K562 (cell line): ENCODE measurements at regions not wholly inside any gene's neighbourhood (a gene's known extent, or its start where the extent isn't known, plus 50 kb on each side); places are given as distances from the start of the nearest gene placed in this dataset.

Experiments used
- ATAC-seq: fragments of 200-7000 bp; cut with Tn5 transposase; 3 replicates; pipeline ENCODE4 v1.9.1; 2020; ENCODE audit warnings: moderate library complexity
- BruUV-seq: library from RNA; stranded (reverse); fragments of 400-500 nt; replicated peaks from 2 replicates; lab custom pipeline; 2021; lab: Mats Ljungman, UMichigan
- CTCF ChIA-PET: fragments of 300-600 bp; formaldehyde crosslinking; extraction: SDS; loops from one replicate; lab custom pipeline; 2021; ENCODE audit warnings: low intra/inter-chr PET ratio; lab: Yijun Ruan, JAX
- POLR2A ChIA-PET: fragments of 300-600, 350-650 bp; sonication (Branson Sonifier 250); formaldehyde crosslinking; extraction: SDS; loops from one replicate; lab custom pipeline; 2021; ENCODE audit warnings: antibody characterized with exemption, inconsistent platforms; lab: Yijun Ruan, JAX
- DNase-seq, 4 experiments: peaks; one replicate each; pipeline versions ENCODE4 v3.0.0 to v3.0.0-alpha.2; 2011 to 2018; ENCODE audit warnings: low spot score in 3 of 4, mixed read lengths in 3 of 4; ENCODE audit errors: extremely low read depth in 1 of 4
- FAIRE-seq: peaks from 2 replicates; lab custom pipeline; 2011; peaks lifted over from hg19 to GRCh38; lab: Jason Lieb, UNC
- H2AFZ ChIP-seq: 2 replicates; pipeline ENCODE4 v1.6.0; 2011; ENCODE audit warnings: low read depth, low read length, control low read depth, inconsistent platforms
- H3K27ac ChIP-seq: fragments of 200-600 bp; 3 replicates; pipeline ENCODE4 v1.8.0; 2011; ENCODE audit warnings: low read depth, mild to moderate bottlenecking, control low read depth, inconsistent platforms, low read length, moderate library complexity, mixed read lengths; ENCODE audit errors: extremely low read depth
- H3K27me3 ChIP-seq, 2 experiments: fragments of 300-600 bp in 1 of 2; 2 replicates in 1 of 2; 3 replicates in 1 of 2; pipeline versions ENCODE4 v1.6.0 to v1.8.0; 2011; ENCODE audit warnings: inconsistent platforms in 2 of 2, low read length in 2 of 2, mild to moderate bottlenecking in 1 of 2, mixed read lengths in 1 of 2, moderate library complexity in 1 of 2; ENCODE audit not compliant: control insufficient read depth in 2 of 2, insufficient read depth in 2 of 2
- H3K36me3 ChIP-seq: fragments of 300-600 bp; 3 replicates; pipeline ENCODE4 v1.8.0; 2011; ENCODE audit warnings: mild to moderate bottlenecking, low read length, inconsistent platforms; ENCODE audit not compliant: control insufficient read depth, insufficient read depth
- H3K4me1 ChIP-seq, 2 experiments: fragments of 200-600 bp in 1 of 2; replicated peaks in 1 of 2; 2 replicates in 1 of 2; 3 replicates in 1 of 2; pipeline versions ENCODE4 v1.5.1 to v1.8.0; 2011; ENCODE audit warnings: inconsistent platforms in 2 of 2, low read length in 2 of 2, mild to moderate bottlenecking in 1 of 2, mixed read lengths in 1 of 2, moderate library complexity in 1 of 2; ENCODE audit not compliant: control insufficient read depth in 2 of 2, insufficient read depth in 2 of 2
- H3K4me2 ChIP-seq: 2 replicates; pipeline ENCODE4 v1.6.1; 2011; ENCODE audit warnings: low read length, control low read depth, inconsistent platforms, mixed read lengths; ENCODE audit not compliant: insufficient read depth
- H3K4me3 ChIP-seq: fragments of 200-600 bp; sonication (generic), shearing (Covaris generic); 2 replicates; pipeline ENCODE4 v1.5.1; 2016; ENCODE audit warnings: control low read depth, inconsistent platforms
- H3K79me2 ChIP-seq: fragments of 200-600 bp; 3 replicates; pipeline ENCODE4 v1.8.0; 2011; ENCODE audit warnings: low read length, inconsistent platforms; ENCODE audit not compliant: control insufficient read depth, insufficient read depth
- H3K9ac ChIP-seq, 2 experiments: 2 replicates each; pipeline versions ENCODE4 v1.6.0 to v1.6.1; 2011; ENCODE audit warnings: low read depth in 2 of 2, low read length in 2 of 2, control low read depth in 1 of 2, inconsistent platforms in 1 of 2, mild to moderate bottlenecking in 1 of 2, mixed read lengths in 1 of 2; ENCODE audit not compliant: insufficient read depth in 1 of 2
- H3K9me1 ChIP-seq: one replicate; pipeline ENCODE4 v1.6.0; 2011; ENCODE audit warnings: inconsistent platforms, mild to moderate bottlenecking, low read length, moderate library complexity; ENCODE audit not compliant: control insufficient read depth, insufficient read depth
- H3K9me3 ChIP-seq: replicated peaks from 2 replicates; pipeline ENCODE4 v1.5.1; 2011; ENCODE audit warnings: low read depth, low read length, inconsistent platforms; ENCODE audit not compliant: control insufficient read depth, insufficient read depth
- H4K20me1 ChIP-seq: replicated peaks from 2 replicates; pipeline ENCODE4 v1.6.1; 2011; ENCODE audit warnings: low read length, inconsistent platforms, mixed read lengths; ENCODE audit not compliant: control insufficient read depth, insufficient read depth
- CBX2 ChIP-seq: fragments of 200-600 bp; sonication (generic); IDR thresholded peaks from one replicate; pipeline ENCODE4 v1.6.1; 2012; ENCODE audit warnings: mild to moderate bottlenecking, low read length, inconsistent platforms; ENCODE audit not compliant: insufficient read depth, poor library complexity, severe bottlenecking
- FOXJ2 ChIP-seq: fragments of 200-800 bp; sonication (Bioruptor generic); IDR thresholded peaks from 2 replicates; pipeline ENCODE4 v1.6.1; 2016; ENCODE audit warnings: missing genetic modification characterization, missing compliant biosample characterization
- FOXK1 ChIP-seq: sonication (generic); formaldehyde crosslinking; IDR thresholded peaks from 2 replicates; pipeline ENCODE4 v1.8.0; 2022; ENCODE audit warnings: missing genetic modification reagents, mild to moderate bottlenecking, borderline replicate concordance
- YY1 ChIP-seq, 3 experiments: IDR thresholded peaks; 2 replicates each; pipeline ENCODE4 v1.6.1; 2011; ENCODE audit warnings: low read length in 2 of 3, mild to moderate bottlenecking in 2 of 3, moderate library complexity in 2 of 3, borderline replicate concordance in 1 of 3, control low read depth in 1 of 3, low read depth in 1 of 3; ENCODE audit not compliant: insufficient read depth in 3 of 3, insufficient replicate concordance in 2 of 3, control insufficient read depth in 1 of 3, insufficient read length in 1 of 3; ENCODE audit errors: extremely low read depth in 1 of 3
- WGBS: fragments of 100-300 bp; shearing (Covaris generic); methylation state at CpG from one replicate; pipeline ENCODE4 v1.1.6; 2016; ENCODE audit warnings: low coverage, mixed read lengths; ENCODE audit not compliant: insufficient coverage; ENCODE audit errors: missing lambda C conversion rate; 5-methylcytosine and 5-hydroxymethylcytosine counted together
- in situ Hi-C: fragments of 300-500 bp; cut with MboI; formaldehyde crosslinking; loops from 4 replicates; pipeline ENCODE4 v1.15.0; 2018; ENCODE audit warnings: inconsistent platforms, mixed read lengths
- intact Hi-C: fragments of 100-400 bp; cut with micrococcal nuclease; formaldehyde crosslinking; loops from 2 replicates; pipeline ENCODE4 v1.14.2; 2022

GRCh38 chr9:673966-674526, 167.5 kb upstream of the DMRT1 start (continued):
- TF ChIP-seq FOXK1 (CRISPR knock-in tag): no peak
- no peak for TF ChIP-seq YY1 (IDR thresholded peaks at IDR 0.05; ENCODE audit: borderline replicate concordance in 1 of 3, control insufficient read depth in 1 of 3, extremely low read depth in 1 of 3, insufficient read depth in 3 of 3, insufficient read length in 1 of 3, insufficient replicate concordance in 2 of 3, low read depth in 1 of 3, low read length in 2 of 3)

- no peak for FAIRE-seq
- no peak for ATAC-seq
- Histone ChIP-seq H3K27ac (no peak overlapping the region), H3K27me3 (no peaks in the 10 kb centered on the region), H3K4me1 (no peaks in the 10 kb centered on the region), H4K20me1 (no peaks in the 10 kb centered on the region), H2AFZ (no peak overlapping the region), H3K4me3 (no peak overlapping the region), H3K79me2 (no peaks in the 10 kb centered on the region), H3K4me2 (no peak overlapping the region), H3K9ac (no peak overlapping the region), H3K36me3 (no peaks in the 10 kb centered on the region), H3K9me1 (no peaks in the 10 kb centered on the region), H3K9me3 (no peaks in the 10 kb centered on the region)
- ChIA-PET CTCF (no interaction called here), POLR2A (no interaction called here)
- DNase-seq: no peak
- WGBS: 0% methylated on average over 4 of the region's 4 CpGs
- TF ChIP-seq FOXJ2 (tag) (no peak), CBX2 (no peak)
- in situ Hi-C loops (no loop called here), intact Hi-C loops (no loop called here)
- no TSS peak for BruUV-seq
Observed at GRCh38 chr9:675697-676370, 165.7 kb upstream of the DMRT1 start.
